Keratinocyte (primary cell): ENCODE measurements at regions not wholly inside any gene's neighbourhood (a gene's known extent, or its start where the extent isn't known, plus 50 kb on each side); places are given as distances from the start of the nearest gene placed in this dataset.

Experiments
- CTCF ChIP-seq, 3 experiments: IDR thresholded peaks in 1 of 3; conservative IDR thresholded peaks in 1 of 3; optimal IDR thresholded peaks in 1 of 3; 2 replicates in 2 of 3; 3 replicates in 1 of 3; pipeline versions ENCODE3 to v1.5.1; 2011; ENCODE audit warnings: low read length in 3 of 3, mild to moderate bottlenecking in 3 of 3, moderate library complexity in 2 of 3, control low read depth in 1 of 3, inconsistent platforms in 1 of 3; ENCODE audit not compliant: insufficient read depth in 2 of 3; ENCODE audit errors: extremely low read depth in 1 of 3
- EZH2 ChIP-seq: IDR thresholded peaks from one replicate; pipeline ENCODE4 v1.6.1; 2012; ENCODE audit warnings: inconsistent platforms, mild to moderate bottlenecking, low read length, moderate library complexity

DNA sequence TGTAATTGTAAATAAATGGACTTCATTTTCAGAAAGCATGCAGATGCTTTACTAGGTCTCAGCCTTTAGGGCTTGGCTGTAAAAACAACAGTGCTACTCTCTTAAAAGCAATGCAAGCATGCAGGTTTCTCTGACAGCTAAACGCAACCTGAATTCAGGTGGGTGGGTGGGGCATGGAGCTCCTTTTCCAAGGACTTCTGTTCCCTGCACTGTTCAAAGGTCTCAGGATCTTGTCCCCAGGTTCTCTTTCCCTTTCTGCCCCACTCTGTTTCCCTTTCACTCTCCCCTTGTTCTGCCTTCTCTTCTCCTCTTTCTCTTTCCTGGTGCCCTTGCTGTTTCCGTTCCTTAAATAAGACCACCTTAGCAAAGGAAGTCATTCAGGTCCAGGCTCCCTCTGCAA lies 1527.5 kb upstream of the SLC10A2 start:
- TF ChIP-seq EZH2 (no peak), CTCF (optimal IDR thresholded peaks at IDR 0.05 in 1 of 3, IDR thresholded peaks at IDR 0.05 in 1 of 3, conservative IDR thresholded peaks at IDR 0.05 in 1 of 3; ENCODE audit: extremely low read depth in 1 of 3, insufficient read depth in 2 of 3, low read length in 3 of 3) (no peak)
